GM23338 (cell line): ENCODE measurements at regions not wholly inside any gene's neighbourhood (a gene's known extent, or its start where the extent isn't known, plus 50 kb on each side); places are given as distances from the start of the nearest gene placed in this dataset.

ENCODE experiments used
- ATAC-seq: fragments of 200-7000 bp; cut with Tn5 transposase; 3 replicates; pipeline ENCODE4 v1.9.1; 2020
- DNase-seq: peaks from one replicate; pipeline ENCODE4 v3.0.0-alpha.2; 2015; ENCODE audit warnings: low spot score
- H2AFZ ChIP-seq: fragments of 200-600 bp; sonication (generic); 2 replicates; pipeline ENCODE4 v1.8.0; 2016; ENCODE audit warnings: antibody characterized with exemption, mild to moderate bottlenecking, moderate library complexity
- H3F3A ChIP-seq: fragments of 200-600 bp; sonication (generic); replicated peaks from 2 replicates; pipeline ENCODE4 v1.8.0; 2017; ENCODE audit warnings: antibody characterized with exemption, mixed run types, low read depth
- H3K27ac ChIP-seq: fragments of 200-600 bp; sonication (generic); 2 replicates; pipeline ENCODE4 v1.6.1; 2016; ENCODE audit warnings: low read depth
- H3K27me3 ChIP-seq: fragments of 200-600 bp; sonication (generic); 2 replicates; pipeline ENCODE4 v1.8.0; 2016; ENCODE audit warnings: mild to moderate bottlenecking, mixed run types, moderate library complexity; ENCODE audit not compliant: insufficient read depth
- H3K36me3 ChIP-seq: fragments of 200-600 bp; sonication (generic); 2 replicates; pipeline ENCODE4 v1.8.0; 2016; ENCODE audit warnings: mild to moderate bottlenecking; ENCODE audit not compliant: insufficient read depth
- H3K4me1 ChIP-seq: fragments of 200-600 bp; sonication (generic); 2 replicates; pipeline ENCODE4 v1.8.0; 2016; ENCODE audit warnings: mild to moderate bottlenecking, moderate library complexity; ENCODE audit not compliant: insufficient read depth
- H3K4me2 ChIP-seq: fragments of 200-600 bp; sonication (generic); 2 replicates; pipeline ENCODE4 v1.7.1; 2017; ENCODE audit warnings: mixed run types
- H3K4me3 ChIP-seq: fragments of 200-600 bp; sonication (generic); 2 replicates; pipeline ENCODE4 v1.6.1; 2016; ENCODE audit warnings: mixed run types
- H3K79me2 ChIP-seq: fragments of 200-600 bp; sonication (generic); replicated peaks from 2 replicates; pipeline ENCODE4 v1.8.0; 2017; ENCODE audit warnings: mild to moderate bottlenecking; ENCODE audit not compliant: insufficient read depth
- H3K9me2 ChIP-seq: fragments of 200-600 bp; sonication (generic); 2 replicates; pipeline ENCODE4 v1.8.0; 2017; ENCODE audit not compliant: insufficient read depth
- H4K20me1 ChIP-seq: fragments of 200-600 bp; sonication (generic); replicated peaks from 2 replicates; pipeline ENCODE4 v1.8.0; 2017; ENCODE audit warnings: mild to moderate bottlenecking; ENCODE audit not compliant: insufficient read depth
- H3K27ac Mint-ChIP-seq: 2 replicates; pipeline ENCODE4 v1.8.0; 2020; ENCODE audit warnings: inconsistent platforms, mild to moderate bottlenecking, moderate library complexity, mixed read lengths
- H3K27me3 Mint-ChIP-seq: 3 replicates; pipeline ENCODE4 v1.8.0; 2022; ENCODE audit warnings: low read depth, mild to moderate bottlenecking, moderate library complexity, mixed read lengths, inconsistent platforms; ENCODE audit not compliant: insufficient read depth, poor library complexity
- H3K36me3 Mint-ChIP-seq: 3 replicates; pipeline ENCODE4 v1.8.0; 2021; ENCODE audit warnings: low read depth, mild to moderate bottlenecking, inconsistent platforms, moderate library complexity, mixed read lengths
- H3K4me1 Mint-ChIP-seq: 3 replicates; pipeline ENCODE4 v1.8.0; 2020; ENCODE audit warnings: mild to moderate bottlenecking, inconsistent platforms, mixed read lengths
- H3K4me3 Mint-ChIP-seq: 3 replicates; pipeline ENCODE4 v1.8.0; 2021; ENCODE audit warnings: moderate library complexity, mild to moderate bottlenecking, inconsistent platforms, mixed read lengths
- H3K9me3 Mint-ChIP-seq: 3 replicates; pipeline ENCODE4 v1.8.0; 2020; ENCODE audit warnings: moderate library complexity, mild to moderate bottlenecking, inconsistent platforms, mixed read lengths
- CREB1 ChIP-seq: fragments of 250-450 bp; sonication (Bioruptor Pico); IDR thresholded peaks from 2 replicates; pipeline ENCODE4 v1.5.0; 2020; ENCODE audit warnings: low read depth, mild to moderate bottlenecking, moderate library complexity
- EZH2 ChIP-seq: fragments of 200-600 bp; sonication (generic); IDR thresholded peaks from one replicate; pipeline ENCODE4 v1.8.0; 2017; ENCODE audit warnings: antibody characterized with exemption, mild to moderate bottlenecking, low read depth; ENCODE audit not compliant: unreplicated experiment
- EZH2phosphoT487 ChIP-seq: fragments of 200-600 bp; sonication (generic); IDR thresholded peaks from one replicate; pipeline ENCODE4 v1.8.1; 2018; ENCODE audit warnings: antibody characterized with exemption; ENCODE audit not compliant: unreplicated experiment
- JUNB ChIP-seq: IDR thresholded peaks from one replicate; pipeline ENCODE4 v1.6.1; 2016; ENCODE audit warnings: antibody characterized with exemption; ENCODE audit not compliant: unreplicated experiment
- NANOG ChIP-seq: IDR thresholded peaks from 2 replicates; pipeline ENCODE4 v1.6.1; 2016; ENCODE audit warnings: antibody characterized with exemption, borderline replicate concordance
- POLR2AphosphoS5 ChIP-seq: IDR thresholded peaks from 2 replicates; pipeline ENCODE4 v1.6.1; 2016; ENCODE audit warnings: antibody characterized with exemption, low read depth
- STAT1 ChIP-seq: IDR thresholded peaks from one replicate; pipeline ENCODE4 v1.6.1; 2016; ENCODE audit warnings: antibody characterized with exemption; ENCODE audit not compliant: unreplicated experiment
- ZNF114 ChIP-seq: fragments of 250-450 bp; sonication (Bioruptor Pico); IDR thresholded peaks from 2 replicates; pipeline ENCODE4 v1.5.0; 2020; ENCODE audit warnings: mild to moderate bottlenecking, moderate library complexity
- ZNF331 ChIP-seq: fragments of 250-450 bp; sonication (Bioruptor Pico); IDR thresholded peaks from 2 replicates; pipeline ENCODE4 v1.5.0; 2020; ENCODE audit warnings: low read depth, mild to moderate bottlenecking, moderate library complexity
- TF ChIP-seq, protein P1 (sequence below): fragments of 250-450 bp; sonication (Bioruptor Pico); IDR thresholded peaks from 2 replicates; pipeline ENCODE4 v1.5.0; 2020; ENCODE audit warnings: mild to moderate bottlenecking, moderate library complexity
- TF ChIP-seq, protein P2 (sequence below): IDR thresholded peaks from 2 replicates; pipeline ENCODE4 v1.6.1; 2016; ENCODE audit warnings: antibody characterized with exemption
- TF ChIP-seq, protein P3 (sequence below): IDR thresholded peaks from one replicate; pipeline ENCODE4 v1.6.1; 2018; ENCODE audit warnings: antibody characterized with exemption; ENCODE audit not compliant: unreplicated experiment
- TF ChIP-seq, protein P4 (sequence below), 2 experiments: fragments of 200-600 bp in 1 of 2; sonication (generic) in 1 of 2; conservative IDR thresholded peaks; 2 replicates each; pipeline versions ENCODE4 v1.5.1 to v1.6.1; 2016 to 2017; ENCODE audit warnings: antibody characterized with exemption in 2 of 2, low read depth in 2 of 2, mild to moderate bottlenecking in 2 of 2, moderate library complexity in 1 of 2

DNA sequence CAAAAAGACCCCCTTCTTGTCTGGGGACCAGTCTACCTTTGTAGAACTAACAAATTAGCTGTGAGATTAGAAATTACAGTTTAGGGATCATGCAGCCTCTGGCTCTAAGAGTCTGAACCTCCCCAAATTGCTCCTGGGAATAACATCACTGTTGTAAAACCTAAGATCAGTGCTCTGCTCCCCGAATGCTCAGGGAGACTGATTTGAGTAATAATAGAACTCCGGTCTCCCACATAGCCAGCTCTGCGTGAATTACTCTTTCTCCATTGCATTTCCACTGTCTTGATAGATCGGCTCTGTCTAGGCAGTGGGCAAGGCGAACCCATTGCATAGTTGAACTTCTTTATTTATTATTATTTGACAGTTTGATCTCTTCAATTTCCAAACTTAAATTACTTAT, 160.8 kb upstream of the VCX3A start:
- peaks cover 4% of the 10 kb centered on the region for H3K27me3 Mint-ChIP-seq
- Histone ChIP-seq H3K27ac (peak overlapping the region; percentile 95), H3K79me2 (no peaks in the 10 kb centered on the region), H2AFZ (no peak overlapping the region), H3K4me2 (no peak overlapping the region), H3K36me3 (no peaks in the 10 kb centered on the region), H3K4me3 (no peak overlapping the region), H3K27me3 (no peaks in the 10 kb centered on the region), H4K20me1 (no peaks in the 10 kb centered on the region), H3K4me1 (peaks cover 30% of the 10 kb centered on the region), H3K9me2 (no peaks in the 10 kb centered on the region), H3F3A (no peaks in the 10 kb centered on the region)
- DNase-seq (peak; percentile 44), ATAC-seq (peak; percentile 68)
- peak overlapping the region; percentile 83; the same call in 1 of the 2 replicates for H3K27ac Mint-ChIP-seq
- 0 out of 3 replicates have a peak, but pooled peaks cover 2% of the 10 kb centered on the region for H3K9me3 Mint-ChIP-seq
- peaks cover 27% of the 10 kb centered on the region; the same call in 2 of the 3 replicates for H3K4me1 Mint-ChIP-seq
- peaks cover 2% of the 10 kb centered on the region; the same call in 2 of the 3 replicates for H3K36me3 Mint-ChIP-seq
- no peak overlapping the region for H3K4me3 Mint-ChIP-seq
- TF ChIP-seq ZNF331 (CRISPR knock-in tag) (no peak), NANOG (no peak), JUNB (no peak), CREB1 (CRISPR knock-in tag) (no peak), POLR2AphosphoS5 (no peak), EZH2phosphoT487 (no peak), STAT1 (no peak), ZNF114 (no peak), EZH2 (no peak)
- TF ChIP-seq, protein P1, sequence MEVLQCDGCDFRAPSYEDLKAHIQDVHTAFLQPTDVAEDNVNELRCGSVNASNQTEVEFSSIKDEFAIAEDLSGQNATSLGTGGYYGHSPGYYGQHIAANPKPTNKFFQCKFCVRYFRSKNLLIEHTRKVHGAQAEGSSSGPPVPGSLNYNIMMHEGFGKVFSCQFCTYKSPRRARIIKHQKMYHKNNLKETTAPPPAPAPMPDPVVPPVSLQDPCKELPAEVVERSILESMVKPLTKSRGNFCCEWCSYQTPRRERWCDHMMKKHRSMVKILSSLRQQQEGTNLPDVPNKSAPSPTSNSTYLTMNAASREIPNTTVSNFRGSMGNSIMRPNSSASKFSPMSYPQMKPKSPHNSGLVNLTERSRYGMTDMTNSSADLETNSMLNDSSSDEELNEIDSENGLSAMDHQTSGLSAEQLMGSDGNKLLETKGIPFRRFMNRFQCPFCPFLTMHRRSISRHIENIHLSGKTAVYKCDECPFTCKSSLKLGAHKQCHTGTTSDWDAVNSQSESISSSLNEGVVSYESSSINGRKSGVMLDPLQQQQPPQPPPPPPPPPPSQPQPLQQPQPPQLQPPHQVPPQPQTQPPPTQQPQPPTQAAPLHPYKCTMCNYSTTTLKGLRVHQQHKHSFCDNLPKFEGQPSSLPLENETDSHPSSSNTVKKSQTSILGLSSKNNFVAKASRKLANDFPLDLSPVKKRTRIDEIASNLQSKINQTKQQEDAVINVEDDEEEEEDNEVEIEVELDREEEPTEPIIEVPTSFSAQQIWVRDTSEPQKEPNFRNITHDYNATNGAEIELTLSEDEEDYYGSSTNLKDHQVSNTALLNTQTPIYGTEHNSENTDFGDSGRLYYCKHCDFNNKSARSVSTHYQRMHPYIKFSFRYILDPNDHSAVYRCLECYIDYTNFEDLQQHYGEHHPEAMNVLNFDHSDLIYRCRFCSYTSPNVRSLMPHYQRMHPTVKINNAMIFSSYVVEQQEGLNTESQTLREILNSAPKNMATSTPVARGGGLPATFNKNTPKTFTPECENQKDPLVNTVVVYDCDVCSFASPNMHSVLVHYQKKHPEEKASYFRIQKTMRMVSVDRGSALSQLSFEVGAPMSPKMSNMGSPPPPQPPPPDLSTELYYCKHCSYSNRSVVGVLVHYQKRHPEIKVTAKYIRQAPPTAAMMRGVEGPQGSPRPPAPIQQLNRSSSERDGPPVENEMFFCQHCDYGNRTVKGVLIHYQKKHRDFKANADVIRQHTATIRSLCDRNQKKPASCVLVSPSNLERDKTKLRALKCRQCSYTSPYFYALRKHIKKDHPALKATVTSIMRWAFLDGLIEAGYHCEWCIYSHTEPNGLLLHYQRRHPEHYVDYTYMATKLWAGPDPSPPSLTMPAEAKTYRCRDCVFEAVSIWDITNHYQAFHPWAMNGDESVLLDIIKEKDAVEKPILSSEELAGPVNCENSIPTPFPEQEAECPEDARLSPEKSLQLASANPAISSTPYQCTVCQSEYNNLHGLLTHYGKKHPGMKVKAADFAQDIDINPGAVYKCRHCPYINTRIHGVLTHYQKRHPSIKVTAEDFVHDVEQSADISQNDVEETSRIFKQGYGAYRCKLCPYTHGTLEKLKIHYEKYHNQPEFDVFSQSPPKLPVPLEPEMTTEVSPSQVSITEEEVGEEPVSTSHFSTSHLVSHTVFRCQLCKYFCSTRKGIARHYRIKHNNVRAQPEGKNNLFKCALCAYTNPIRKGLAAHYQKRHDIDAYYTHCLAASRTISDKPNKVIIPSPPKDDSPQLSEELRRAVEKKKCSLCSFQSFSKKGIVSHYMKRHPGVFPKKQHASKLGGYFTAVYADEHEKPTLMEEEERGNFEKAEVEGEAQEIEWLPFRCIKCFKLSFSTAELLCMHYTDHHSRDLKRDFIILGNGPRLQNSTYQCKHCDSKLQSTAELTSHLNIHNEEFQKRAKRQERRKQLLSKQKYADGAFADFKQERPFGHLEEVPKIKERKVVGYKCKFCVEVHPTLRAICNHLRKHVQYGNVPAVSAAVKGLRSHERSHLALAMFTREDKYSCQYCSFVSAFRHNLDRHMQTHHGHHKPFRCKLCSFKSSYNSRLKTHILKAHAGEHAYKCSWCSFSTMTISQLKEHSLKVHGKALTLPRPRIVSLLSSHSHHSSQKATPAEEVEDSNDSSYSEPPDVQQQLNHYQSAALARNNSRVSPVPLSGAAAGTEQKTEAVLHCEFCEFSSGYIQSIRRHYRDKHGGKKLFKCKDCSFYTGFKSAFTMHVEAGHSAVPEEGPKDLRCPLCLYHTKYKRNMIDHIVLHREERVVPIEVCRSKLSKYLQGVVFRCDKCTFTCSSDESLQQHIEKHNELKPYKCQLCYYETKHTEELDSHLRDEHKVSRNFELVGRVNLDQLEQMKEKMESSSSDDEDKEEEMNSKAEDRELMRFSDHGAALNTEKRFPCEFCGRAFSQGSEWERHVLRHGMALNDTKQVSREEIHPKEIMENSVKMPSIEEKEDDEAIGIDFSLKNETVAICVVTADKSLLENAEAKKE (CRISPR knock-in tag): no peak
- TF ChIP-seq, protein P2, sequence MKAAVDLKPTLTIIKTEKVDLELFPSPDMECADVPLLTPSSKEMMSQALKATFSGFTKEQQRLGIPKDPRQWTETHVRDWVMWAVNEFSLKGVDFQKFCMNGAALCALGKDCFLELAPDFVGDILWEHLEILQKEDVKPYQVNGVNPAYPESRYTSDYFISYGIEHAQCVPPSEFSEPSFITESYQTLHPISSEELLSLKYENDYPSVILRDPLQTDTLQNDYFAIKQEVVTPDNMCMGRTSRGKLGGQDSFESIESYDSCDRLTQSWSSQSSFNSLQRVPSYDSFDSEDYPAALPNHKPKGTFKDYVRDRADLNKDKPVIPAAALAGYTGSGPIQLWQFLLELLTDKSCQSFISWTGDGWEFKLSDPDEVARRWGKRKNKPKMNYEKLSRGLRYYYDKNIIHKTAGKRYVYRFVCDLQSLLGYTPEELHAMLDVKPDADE: no peak
- TF ChIP-seq, protein P3, sequence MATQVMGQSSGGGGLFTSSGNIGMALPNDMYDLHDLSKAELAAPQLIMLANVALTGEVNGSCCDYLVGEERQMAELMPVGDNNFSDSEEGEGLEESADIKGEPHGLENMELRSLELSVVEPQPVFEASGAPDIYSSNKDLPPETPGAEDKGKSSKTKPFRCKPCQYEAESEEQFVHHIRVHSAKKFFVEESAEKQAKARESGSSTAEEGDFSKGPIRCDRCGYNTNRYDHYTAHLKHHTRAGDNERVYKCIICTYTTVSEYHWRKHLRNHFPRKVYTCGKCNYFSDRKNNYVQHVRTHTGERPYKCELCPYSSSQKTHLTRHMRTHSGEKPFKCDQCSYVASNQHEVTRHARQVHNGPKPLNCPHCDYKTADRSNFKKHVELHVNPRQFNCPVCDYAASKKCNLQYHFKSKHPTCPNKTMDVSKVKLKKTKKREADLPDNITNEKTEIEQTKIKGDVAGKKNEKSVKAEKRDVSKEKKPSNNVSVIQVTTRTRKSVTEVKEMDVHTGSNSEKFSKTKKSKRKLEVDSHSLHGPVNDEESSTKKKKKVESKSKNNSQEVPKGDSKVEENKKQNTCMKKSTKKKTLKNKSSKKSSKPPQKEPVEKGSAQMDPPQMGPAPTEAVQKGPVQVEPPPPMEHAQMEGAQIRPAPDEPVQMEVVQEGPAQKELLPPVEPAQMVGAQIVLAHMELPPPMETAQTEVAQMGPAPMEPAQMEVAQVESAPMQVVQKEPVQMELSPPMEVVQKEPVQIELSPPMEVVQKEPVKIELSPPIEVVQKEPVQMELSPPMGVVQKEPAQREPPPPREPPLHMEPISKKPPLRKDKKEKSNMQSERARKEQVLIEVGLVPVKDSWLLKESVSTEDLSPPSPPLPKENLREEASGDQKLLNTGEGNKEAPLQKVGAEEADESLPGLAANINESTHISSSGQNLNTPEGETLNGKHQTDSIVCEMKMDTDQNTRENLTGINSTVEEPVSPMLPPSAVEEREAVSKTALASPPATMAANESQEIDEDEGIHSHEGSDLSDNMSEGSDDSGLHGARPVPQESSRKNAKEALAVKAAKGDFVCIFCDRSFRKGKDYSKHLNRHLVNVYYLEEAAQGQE: no peak
- TF ChIP-seq, protein P4, sequence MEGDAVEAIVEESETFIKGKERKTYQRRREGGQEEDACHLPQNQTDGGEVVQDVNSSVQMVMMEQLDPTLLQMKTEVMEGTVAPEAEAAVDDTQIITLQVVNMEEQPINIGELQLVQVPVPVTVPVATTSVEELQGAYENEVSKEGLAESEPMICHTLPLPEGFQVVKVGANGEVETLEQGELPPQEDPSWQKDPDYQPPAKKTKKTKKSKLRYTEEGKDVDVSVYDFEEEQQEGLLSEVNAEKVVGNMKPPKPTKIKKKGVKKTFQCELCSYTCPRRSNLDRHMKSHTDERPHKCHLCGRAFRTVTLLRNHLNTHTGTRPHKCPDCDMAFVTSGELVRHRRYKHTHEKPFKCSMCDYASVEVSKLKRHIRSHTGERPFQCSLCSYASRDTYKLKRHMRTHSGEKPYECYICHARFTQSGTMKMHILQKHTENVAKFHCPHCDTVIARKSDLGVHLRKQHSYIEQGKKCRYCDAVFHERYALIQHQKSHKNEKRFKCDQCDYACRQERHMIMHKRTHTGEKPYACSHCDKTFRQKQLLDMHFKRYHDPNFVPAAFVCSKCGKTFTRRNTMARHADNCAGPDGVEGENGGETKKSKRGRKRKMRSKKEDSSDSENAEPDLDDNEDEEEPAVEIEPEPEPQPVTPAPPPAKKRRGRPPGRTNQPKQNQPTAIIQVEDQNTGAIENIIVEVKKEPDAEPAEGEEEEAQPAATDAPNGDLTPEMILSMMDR (conservative IDR thresholded peaks at IDR 0.05; ENCODE audit: low read depth in 2 of 2): no peak
